ENCODE measurements at regions not wholly inside any gene's neighbourhood (a gene's known extent, or its start where the extent isn't known, plus 50 kb on each side); places are given as distances from the start of the nearest gene placed in this dataset.

GRCh38 chr4:188887905-188888304 lies 748.7 kb downstream of the TRIML1 start:
- no peaks in the 10 kb centered on the region for H3K27me3 ChIP-seq (replicated peaks)
- no peak for DNase-seq (ENCODE audit: low read depth in 1 of 2, low spot score in 2 of 2)
- no peaks in the 10 kb centered on the region for H3K4me1 ChIP-seq (replicated peaks)
- H3K36me3 ChIP-seq = no peaks in the 10 kb centered on the region
- H3K9me3 ChIP-seq (replicated peaks) = no peaks in the 10 kb centered on the region; the same call in 1 of the 2 replicates
- H3K27ac ChIP-seq = no peak overlapping the region
- H3K4me3 ChIP-seq = no peak overlapping the region

- Histone ChIP-seq H3K27ac (no peak overlapping the region), H3K36me3 (no peaks in the 10 kb centered on the region), H3K27me3 (replicated peaks) (no peaks in the 10 kb centered on the region), H3K4me3 (no peak overlapping the region), H3K4me1 (replicated peaks) (no peaks in the 10 kb centered on the region), H3K9me3 (replicated peaks) (no peaks in the 10 kb centered on the region)
- DNase-seq (ENCODE audit: low read depth in 1 of 2, low spot score in 2 of 2) = no peak
These were observed 753.6 kb downstream of the TRIML1 start for GRCh38 chr4:188892837-188893236.

GRCh38 chr4:188903986-188904385 lies 764.7 kb downstream of the TRIML1 start:
- no peak for DNase-seq (ENCODE audit: low read depth in 1 of 2, low spot score in 2 of 2)
- H3K9me3 ChIP-seq (replicated peaks) = no peaks in the 10 kb centered on the region
- no peaks in the 10 kb centered on the region for H3K36me3 ChIP-seq
- H3K4me1 ChIP-seq (replicated peaks) = no peaks in the 10 kb centered on the region
- H3K27me3 ChIP-seq (replicated peaks) = no peaks in the 10 kb centered on the region
- no peak overlapping the region for H3K27ac ChIP-seq
- no peak overlapping the region for H3K4me3 ChIP-seq

GRCh38 chr4:188904617-188905016 lies 765.4 kb downstream of the TRIML1 start:
- no peaks in the 10 kb centered on the region for H3K27me3 ChIP-seq (replicated peaks)
- no peak overlapping the region for H3K4me3 ChIP-seq
- H3K36me3 ChIP-seq = no peaks in the 10 kb centered on the region
- no peak for DNase-seq (ENCODE audit: low read depth in 1 of 2, low spot score in 2 of 2)
- H3K9me3 ChIP-seq (replicated peaks) = no peaks in the 10 kb centered on the region
- no peaks in the 10 kb centered on the region for H3K4me1 ChIP-seq (replicated peaks)
- no peak overlapping the region for H3K27ac ChIP-seq

- no peak overlapping the region for H3K27ac ChIP-seq
- no peaks in the 10 kb centered on the region for H3K4me1 ChIP-seq (replicated peaks)
- no peaks in the 10 kb centered on the region for H3K36me3 ChIP-seq
- no peak overlapping the region for H3K4me3 ChIP-seq
- H3K27me3 ChIP-seq (replicated peaks) = no peaks in the 10 kb centered on the region
- DNase-seq (ENCODE audit: low read depth in 1 of 2, low spot score in 2 of 2) = no peak
- H3K9me3 ChIP-seq (replicated peaks) = no peaks in the 10 kb centered on the region
These were observed 766.0 kb downstream of the TRIML1 start for GRCh38 chr4:188905248-188905647.

- H3K4me3 ChIP-seq = no peak overlapping the region
- no peaks in the 10 kb centered on the region for H3K36me3 ChIP-seq
- DNase-seq (ENCODE audit: low read depth in 1 of 2, low spot score in 2 of 2) = no peak
- 0 out of 2 replicates have a peak, but pooled peaks cover 2% of the 10 kb centered on the region for H3K9me3 ChIP-seq (replicated peaks)
- no peaks in the 10 kb centered on the region for H3K4me1 ChIP-seq (replicated peaks)
- H3K27me3 ChIP-seq (replicated peaks) = no peaks in the 10 kb centered on the region
- H3K27ac ChIP-seq = no peak overlapping the region
These were observed 772.0 kb downstream of the TRIML1 start for GRCh38 chr4:188911199-188911598.

- H3K27me3 ChIP-seq (replicated peaks) = no peaks in the 10 kb centered on the region
- H3K4me1 ChIP-seq (replicated peaks) = no peaks in the 10 kb centered on the region
- H3K9me3 ChIP-seq (replicated peaks) = 0 out of 2 replicates have a peak, but pooled peaks cover 2% of the 10 kb centered on the region
- no peaks in the 10 kb centered on the region for H3K36me3 ChIP-seq
- DNase-seq (ENCODE audit: low read depth in 1 of 2, low spot score in 2 of 2) = no peak
- H3K27ac ChIP-seq = no peak overlapping the region
- H3K4me3 ChIP-seq = no peak overlapping the region
These were observed 772.5 kb downstream of the TRIML1 start for GRCh38 chr4:188911707-188912106.

GRCh38 chr4:188915175-188915574 lies 775.9 kb downstream of the TRIML1 start:
- Histone ChIP-seq H3K36me3 (no peaks in the 10 kb centered on the region), H3K4me3 (no peak overlapping the region), H3K9me3 (replicated peaks) (0 out of 2 replicates have a peak, but pooled peaks cover 5% of the 10 kb centered on the region), H3K4me1 (replicated peaks) (no peaks in the 10 kb centered on the region), H3K27ac (no peak overlapping the region), H3K27me3 (replicated peaks) (no peaks in the 10 kb centered on the region)
- DNase-seq (ENCODE audit: low read depth in 1 of 2, low spot score in 2 of 2) = no peak

- no peak for DNase-seq (ENCODE audit: low read depth in 1 of 2, low spot score in 2 of 2)
- Histone ChIP-seq H3K9me3 (replicated peaks) (0 out of 2 replicates have a peak, but pooled peaks cover 5% of the 10 kb centered on the region), H3K4me1 (replicated peaks) (no peaks in the 10 kb centered on the region), H3K27me3 (replicated peaks) (no peaks in the 10 kb centered on the region), H3K36me3 (no peaks in the 10 kb centered on the region), H3K27ac (no peak overlapping the region), H3K4me3 (no peak overlapping the region)
These were observed 779.5 kb downstream of the TRIML1 start for GRCh38 chr4:188918787-188919186.

GRCh38 chr4:188930822-188931221 lies 791.6 kb downstream of the TRIML1 start:
- H3K36me3 ChIP-seq = no peaks in the 10 kb centered on the region
- peaks cover 19% of the 10 kb centered on the region for H3K4me1 ChIP-seq (replicated peaks)
- H3K27me3 ChIP-seq (replicated peaks) = no peaks in the 10 kb centered on the region
- H3K27ac ChIP-seq = no peak overlapping the region
- peaks cover 12% of the 10 kb centered on the region; the same call in 1 of the 2 replicates for H3K9me3 ChIP-seq (replicated peaks)
- no peak for DNase-seq (ENCODE audit: low read depth in 1 of 2, low spot score in 2 of 2)
- no peak overlapping the region for H3K4me3 ChIP-seq

- DNase-seq (ENCODE audit: low read depth in 1 of 2, low spot score in 2 of 2) = peak in 1 of 2 experiments; percentile 12
- Histone ChIP-seq H3K27ac (peak overlapping the region; percentile 42), H3K27me3 (replicated peaks) (no peaks in the 10 kb centered on the region), H3K9me3 (replicated peaks) (peaks cover 12% of the 10 kb centered on the region; the same call in 1 of the 2 replicates), H3K4me1 (replicated peaks) (peaks cover 19% of the 10 kb centered on the region), H3K36me3 (no peaks in the 10 kb centered on the region), H3K4me3 (no peak overlapping the region)
These were observed 795.2 kb downstream of the TRIML1 start for GRCh38 chr4:188934320-188934962.

GRCh38 chr4:188941524-188942119 lies 802.4 kb downstream of the TRIML1 start:
- peak overlapping the region; percentile 76 for H3K27ac ChIP-seq
- peak; percentile 48 to 64 for DNase-seq (ENCODE audit: low read depth in 1 of 2, low spot score in 2 of 2)
- peaks cover 12% of the 10 kb centered on the region for H3K4me1 ChIP-seq (replicated peaks)
- H3K4me3 ChIP-seq = no peak overlapping the region
- H3K27me3 ChIP-seq (replicated peaks) = no peaks in the 10 kb centered on the region
- no peaks in the 10 kb centered on the region for H3K36me3 ChIP-seq
- H3K9me3 ChIP-seq (replicated peaks) = no peaks in the 10 kb centered on the region

- no peak overlapping the region for H3K4me3 ChIP-seq
- no peaks in the 10 kb centered on the region for H3K27me3 ChIP-seq (replicated peaks)
- H3K36me3 ChIP-seq = no peaks in the 10 kb centered on the region
- DNase-seq (ENCODE audit: low read depth in 1 of 2, low spot score in 2 of 2) = no peak
- H3K4me1 ChIP-seq (replicated peaks) = peaks cover 12% of the 10 kb centered on the region
- peak overlapping the region; percentile 76 for H3K27ac ChIP-seq
- no peaks in the 10 kb centered on the region for H3K9me3 ChIP-seq (replicated peaks)
These were observed 803.4 kb downstream of the TRIML1 start for GRCh38 chr4:188942606-188943005.

GRCh38 chr4:188949596-188949995 lies 810.4 kb downstream of the TRIML1 start:
- H3K27ac ChIP-seq = no peak overlapping the region
- no peak overlapping the region for H3K4me3 ChIP-seq
- H3K9me3 ChIP-seq (replicated peaks) = no peaks in the 10 kb centered on the region
- H3K4me1 ChIP-seq (replicated peaks) = no peaks in the 10 kb centered on the region
- H3K36me3 ChIP-seq = no peaks in the 10 kb centered on the region
- no peaks in the 10 kb centered on the region for H3K27me3 ChIP-seq (replicated peaks)
- DNase-seq (ENCODE audit: low read depth in 1 of 2, low spot score in 2 of 2) = no peak

All from SJSA1 (cell line).